Esophagus muscularis mucosa (tissue), 4 donors: ENCODE measurements at regions not wholly inside any gene's neighbourhood (a gene's known extent, or its start where the extent isn't known, plus 50 kb on each side); places are given as distances from the start of the nearest gene placed in this dataset.

ENCODE experiments used
- EP300 ChIP-seq: sonication (generic); formaldehyde crosslinking; IDR thresholded peaks from one replicate; pipeline ENCODE4 v1.6.1; 2017; ENCODE audit warnings: antibody characterized with exemption
- POLR2A ChIP-seq: fragments of 450-650 bp; IDR thresholded peaks from one replicate; pipeline ENCODE4 v1.6.1; 2017; ENCODE audit warnings: antibody characterized with exemption, moderate library complexity, mild to moderate bottlenecking, low read depth
- TF ChIP-seq, protein P1 (sequence below), 3 experiments: fragments of 200-600 bp in 2 of 3; fragments of 450-650 bp in 1 of 3; sonication (generic) in 2 of 3; IDR thresholded peaks; one replicate each; pipeline ENCODE4 v1.5.1; 2017 to 2019; ENCODE audit warnings: antibody characterized with exemption in 3 of 3, mild to moderate bottlenecking in 2 of 3, moderate library complexity in 1 of 3

DNA sequence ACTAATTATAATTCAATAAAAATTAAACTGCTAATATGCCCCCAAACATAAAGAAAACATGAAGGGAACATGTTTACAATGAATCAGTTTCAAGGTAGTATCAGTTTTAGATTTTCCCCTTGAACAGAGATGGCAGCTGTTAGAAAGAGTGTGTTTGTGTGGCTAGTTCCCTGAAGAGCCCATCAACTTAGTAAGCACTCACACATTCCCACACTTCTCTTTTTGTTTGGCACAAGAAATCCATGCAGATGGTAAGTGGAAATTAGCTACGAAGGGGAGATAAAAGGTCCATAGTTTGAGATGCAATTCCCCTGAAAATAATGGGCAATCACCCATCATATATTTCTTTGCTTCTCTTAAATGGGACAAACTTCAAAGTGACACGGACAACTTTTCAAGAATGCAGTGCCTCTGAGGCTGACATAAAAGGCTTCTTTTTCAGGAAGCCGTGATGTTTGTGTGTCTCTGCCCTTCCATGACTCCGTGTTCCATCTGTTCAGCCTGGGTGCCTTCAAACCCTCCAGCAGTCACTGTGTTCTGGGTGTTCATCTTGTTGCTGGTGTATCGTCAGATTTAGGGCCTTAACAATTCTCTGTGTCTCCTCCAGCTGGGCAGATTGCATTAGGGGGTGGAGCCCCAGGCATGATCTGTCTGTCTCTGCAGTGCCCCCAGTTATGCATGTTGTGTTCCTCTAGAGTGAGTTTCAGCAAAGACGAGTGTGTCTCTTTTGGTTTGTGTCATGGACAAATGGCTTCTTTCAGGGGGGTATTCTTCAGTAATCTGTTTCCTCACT lies 259.5 kb upstream of the NPY start:
- TF ChIP-seq, protein P1, sequence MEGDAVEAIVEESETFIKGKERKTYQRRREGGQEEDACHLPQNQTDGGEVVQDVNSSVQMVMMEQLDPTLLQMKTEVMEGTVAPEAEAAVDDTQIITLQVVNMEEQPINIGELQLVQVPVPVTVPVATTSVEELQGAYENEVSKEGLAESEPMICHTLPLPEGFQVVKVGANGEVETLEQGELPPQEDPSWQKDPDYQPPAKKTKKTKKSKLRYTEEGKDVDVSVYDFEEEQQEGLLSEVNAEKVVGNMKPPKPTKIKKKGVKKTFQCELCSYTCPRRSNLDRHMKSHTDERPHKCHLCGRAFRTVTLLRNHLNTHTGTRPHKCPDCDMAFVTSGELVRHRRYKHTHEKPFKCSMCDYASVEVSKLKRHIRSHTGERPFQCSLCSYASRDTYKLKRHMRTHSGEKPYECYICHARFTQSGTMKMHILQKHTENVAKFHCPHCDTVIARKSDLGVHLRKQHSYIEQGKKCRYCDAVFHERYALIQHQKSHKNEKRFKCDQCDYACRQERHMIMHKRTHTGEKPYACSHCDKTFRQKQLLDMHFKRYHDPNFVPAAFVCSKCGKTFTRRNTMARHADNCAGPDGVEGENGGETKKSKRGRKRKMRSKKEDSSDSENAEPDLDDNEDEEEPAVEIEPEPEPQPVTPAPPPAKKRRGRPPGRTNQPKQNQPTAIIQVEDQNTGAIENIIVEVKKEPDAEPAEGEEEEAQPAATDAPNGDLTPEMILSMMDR (IDR thresholded peaks at IDR 0.05) = no peak
- TF ChIP-seq POLR2A = no peak
- TF ChIP-seq EP300 = no peak
